Motor neuron (in vitro differentiated cells): ENCODE measurements at regions not wholly inside any gene's neighbourhood (a gene's known extent, or its start where the extent isn't known, plus 50 kb on each side); places are given as distances from the start of the nearest gene placed in this dataset.
A peak's percentile ranks its signal among the peaks of the same experiment; 100 is the strongest.

Experiments
- ATAC-seq, 8 experiments: fragments of 200-7000 bp; cut with Tn5 transposase; replicated peaks in 6 of 8; 2 replicates each; pipeline ENCODE4 v1.8.0; 2021; ENCODE audit warnings: mild to moderate bottlenecking in 8 of 8, moderate library complexity in 8 of 8
- H3K27ac ChIP-seq, 2 donors: fragments of 250-450 bp; sonication (Bioruptor Pico); 2 replicates each; pipeline ENCODE4 v1.9.0; 2021; ENCODE audit warnings: antibody characterized with exemption in 2 of 2, mild to moderate bottlenecking in 2 of 2, moderate library complexity in 1 of 2
- H3K4me1 ChIP-seq, 2 donors: fragments of 250-450 bp; sonication (Bioruptor Pico); replicated peaks in 1 of 2; 2 replicates each; pipeline ENCODE4 v1.6.1; 2021; ENCODE audit warnings: antibody characterized with exemption in 2 of 2, mild to moderate bottlenecking in 2 of 2, moderate library complexity in 1 of 2
- H3K4me3 ChIP-seq, 5 donors: fragments of 250-450 bp; sonication (Bioruptor Pico); 2 replicates each; pipeline ENCODE4 v1.9.0; 2021; ENCODE audit warnings: antibody characterized with exemption in 5 of 5, mild to moderate bottlenecking in 5 of 5, moderate library complexity in 4 of 5
- WGBS, 10 experiments: fragments of 450-650 bp; shearing (Covaris generic); methylation state at CpG; one replicate each; pipeline ENCODE4 v1.0.0; 2022; 5-methylcytosine and 5-hydroxymethylcytosine counted together
- in situ Hi-C, 9 experiments: fragments of 400-800 bp; cut with MboI; loops; one replicate each; pipeline ENCODE4 v1.15.0; 2021; ENCODE audit warnings: low sequenced_read_pairs in 9 of 9, low pct_unique_long_range_greater_than_20kb in 2 of 9; ENCODE audit not compliant: unreplicated experiment in 9 of 9

DNA sequence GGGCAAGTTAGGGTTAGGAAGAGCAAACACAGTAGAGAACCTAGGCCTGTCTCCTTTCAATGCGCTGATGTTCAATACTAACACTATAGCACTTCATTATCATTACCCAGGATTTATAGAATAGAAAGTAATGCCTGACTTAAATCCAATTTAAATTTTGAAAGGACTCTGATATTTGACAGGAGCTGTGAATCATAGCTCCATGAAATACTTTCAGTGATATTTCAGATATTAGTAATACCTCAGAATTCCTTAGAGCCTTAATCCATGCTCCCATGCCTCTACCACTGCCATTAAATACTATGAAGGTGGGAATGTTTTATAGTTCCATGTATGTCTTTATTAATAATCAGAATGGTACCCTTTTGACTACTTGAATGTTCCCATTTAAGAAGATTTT lies 530.2 kb downstream of the BCKDHB start:
- H3K4me3 ChIP-seq, result no peak overlapping the region
- 60 to 100% (median 100%) methylated on average over 1 of the region's 1 CpG; no CpG with 5 or more reads in 3 of the 10 experiments for WGBS, 10 experiments
- no peak overlapping the region for H3K27ac ChIP-seq
- in situ Hi-C loops, result no loop called here
- H3K4me1 ChIP-seq, result peaks cover 22 to 28% of the 10 kb centered on the region in 2 donors
- ATAC-seq, result no peak

DNA sequence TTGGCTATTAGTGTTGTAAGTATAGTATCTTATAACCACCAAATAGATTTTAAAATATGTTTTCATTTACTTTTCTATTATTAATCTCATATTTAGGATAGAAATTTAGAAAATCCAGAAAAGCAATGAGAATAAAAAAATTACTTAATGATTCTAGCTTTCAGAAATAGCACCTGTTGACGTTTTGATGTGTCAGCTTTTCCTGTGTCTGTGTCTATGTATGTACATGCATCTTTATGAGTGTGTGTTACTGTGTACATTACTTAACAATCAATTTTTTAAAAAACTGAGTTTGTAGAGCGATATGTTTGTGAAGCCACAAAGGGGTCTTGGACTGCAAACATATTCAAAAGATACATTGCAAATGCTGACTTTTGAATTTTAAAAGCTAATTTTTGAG lies 526.9 kb downstream of the BCKDHB start:
- ATAC-seq, result no peak
- Histone ChIP-seq H3K27ac (no peak overlapping the region), H3K4me3 (no peak overlapping the region), H3K4me1 (peaks cover 9 to 12% of the 10 kb centered on the region in 2 donors)
- in situ Hi-C loops, result no loop called here
- WGBS, 10 experiments, result 62 to 100% (median 86%) methylated on average over 1 to 2 of the region's 2 CpGs; no CpG with 5 or more reads in 2 of the 10 experiments

DNA sequence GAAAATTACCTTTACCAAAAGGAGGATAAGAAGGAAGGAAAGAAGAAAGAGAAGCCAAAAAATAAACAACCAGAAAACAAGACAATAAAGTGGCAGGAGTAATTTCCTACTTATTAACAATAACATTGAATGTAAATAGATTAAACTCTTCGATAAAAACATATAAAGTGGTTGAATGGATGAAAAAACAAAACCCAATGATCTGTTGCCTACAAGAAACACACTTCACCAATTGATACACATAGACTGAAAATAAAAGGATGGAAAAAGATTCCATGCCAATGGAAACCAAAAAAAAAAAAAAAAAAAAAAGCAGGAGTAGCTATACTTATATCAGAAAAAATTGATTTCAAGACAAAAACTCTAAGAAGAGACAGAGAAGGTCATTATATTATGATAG lies 518.9 kb downstream of the BCKDHB start:
- no peaks in the 10 kb centered on the region for H3K4me1 ChIP-seq
- ATAC-seq, result no peak
- 36 to 100% (median 88%) methylated on average over 1 of the region's 1 CpG for WGBS, 10 experiments
- H3K4me3 ChIP-seq, result no peak overlapping the region
- H3K27ac ChIP-seq, result no peak overlapping the region
- in situ Hi-C loops, result no loop called here

DNA sequence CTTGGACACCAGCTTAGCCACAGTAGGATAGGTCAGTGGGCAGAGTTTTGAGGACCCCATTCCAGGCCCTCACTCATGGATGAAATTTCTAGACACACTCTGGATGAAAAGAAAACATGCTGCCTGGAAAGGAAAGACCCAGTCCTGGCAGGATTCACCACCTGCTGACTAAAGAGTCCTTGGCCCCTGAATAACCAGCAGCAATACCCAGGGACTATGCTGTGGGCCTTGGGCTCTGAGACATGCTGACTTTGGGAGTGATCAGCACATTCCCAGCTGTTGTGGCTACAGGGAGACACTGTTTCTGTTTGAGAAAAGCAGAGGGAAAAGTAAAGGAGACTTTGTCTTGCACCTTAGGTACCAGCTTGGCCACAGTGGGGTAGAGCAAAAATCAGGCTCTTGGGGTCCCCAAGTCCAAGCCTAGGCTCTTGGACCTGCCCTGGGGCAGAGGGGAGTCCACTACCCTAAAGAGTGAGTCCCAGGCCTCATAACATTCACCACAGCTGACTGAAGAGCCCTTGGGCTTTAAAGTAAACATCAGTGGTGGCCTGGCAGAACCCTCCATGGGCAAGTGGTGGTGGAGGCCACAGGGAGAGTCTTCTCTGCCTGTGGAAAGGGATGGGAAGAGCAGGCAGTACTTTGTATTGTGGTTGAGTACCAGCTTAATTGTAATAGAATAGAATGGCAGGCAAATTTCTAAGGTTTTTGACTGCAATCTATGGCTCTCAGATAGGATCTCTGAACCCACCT lies 516.8 kb downstream of the BCKDHB start:
- Histone ChIP-seq H3K4me3 (no peak overlapping the region), H3K27ac (no peak overlapping the region), H3K4me1 (peaks cover 4 to 8% of the 10 kb centered on the region in 2 donors)
- in situ Hi-C loops, result loop anchor here in 1 of 9 experiments (25.0 kb wide), 1 partner anchor 314 kb away; no protein-coding TSS in a partner anchor
- no peak for ATAC-seq

DNA sequence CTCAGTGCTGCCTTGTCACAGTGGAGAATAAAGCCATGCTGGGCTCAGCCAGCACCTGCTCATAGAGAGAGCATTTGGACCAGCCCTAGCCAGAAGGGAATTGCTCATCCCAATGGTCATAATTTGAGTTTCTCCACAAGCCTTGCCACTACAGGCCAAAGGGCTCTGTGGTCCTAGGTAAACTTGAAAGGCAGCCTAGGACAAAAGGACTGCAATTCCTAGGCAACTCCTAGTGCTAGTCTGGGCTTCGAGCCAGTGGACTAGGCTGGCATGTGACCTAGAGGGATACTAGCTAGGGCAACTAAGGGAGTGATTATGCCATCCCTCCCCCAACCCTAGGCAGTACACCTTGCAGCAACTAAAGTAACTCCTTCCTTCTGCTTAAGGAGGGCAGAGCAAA lies 516.2 kb downstream of the BCKDHB start:
- Histone ChIP-seq H3K27ac (no peak overlapping the region), H3K4me3 (no peak overlapping the region), H3K4me1 (peaks cover 4 to 8% of the 10 kb centered on the region in 2 donors)
- in situ Hi-C loops, result loop anchor here in 1 of 9 experiments (25.0 kb wide), 1 partner anchor 315 kb away; no protein-coding TSS in a partner anchor
- 100% methylated on average over 1 of the region's 1 CpG; no CpG with 5 or more reads in 9 of the 10 experiments for WGBS, 10 experiments
- peak in 4 of 8 experiments; percentile 42 to 88 (median 60) for ATAC-seq

DNA sequence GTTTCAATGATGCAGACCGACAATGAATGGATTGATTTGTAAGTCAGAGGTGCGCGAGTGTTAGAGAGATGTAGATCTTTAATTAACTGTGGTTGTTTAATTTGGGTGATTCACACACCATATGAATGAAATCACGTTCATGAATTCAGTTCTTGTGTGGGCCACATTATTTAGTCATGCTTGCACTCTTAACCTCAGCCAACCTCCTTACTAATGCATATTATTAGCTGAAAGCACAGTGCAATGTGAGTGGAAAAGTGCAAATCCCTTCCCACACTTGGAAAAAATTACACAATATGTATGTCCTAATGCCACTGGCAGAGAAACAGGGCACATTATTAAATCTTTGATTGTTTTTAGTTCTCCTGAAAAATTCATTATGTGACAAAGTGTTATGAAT lies 512.5 kb downstream of the BCKDHB start:
- no peak overlapping the region for H3K27ac ChIP-seq
- no peak overlapping the region for H3K4me3 ChIP-seq
- in situ Hi-C loops, result loop anchor here in 1 of 9 experiments (25.0 kb wide), 1 partner anchor 318 kb away; no protein-coding TSS in a partner anchor
- ATAC-seq, result peak in 7 of 8 experiments; percentile 44 to 96 (median 73)
- H3K4me1 ChIP-seq, result peaks cover 4 to 8% of the 10 kb centered on the region in 2 donors
- WGBS, 10 experiments, result 0 to 71% (median 28%) methylated on average over 1 to 4 of the region's 4 CpGs; no CpG with 5 or more reads in 2 of the 10 experiments

DNA sequence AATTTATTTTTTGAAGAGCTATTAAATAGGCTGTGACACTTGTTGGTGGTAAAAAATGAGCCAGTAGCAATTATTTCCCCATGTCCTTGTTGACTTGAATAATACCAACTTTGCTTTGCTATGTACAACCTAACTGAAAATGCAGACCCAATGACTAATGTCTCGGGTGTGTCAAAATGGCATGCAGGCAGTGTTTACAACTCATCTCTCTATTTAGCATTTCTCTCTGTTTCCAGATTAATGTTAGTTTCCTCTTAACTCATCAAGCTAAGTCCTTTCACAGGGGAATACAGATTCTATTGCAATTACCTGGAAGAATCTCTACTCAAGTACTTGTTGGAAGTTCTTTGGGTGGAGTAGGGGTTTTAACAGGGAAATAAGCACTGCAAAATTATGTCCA lies 504.4 kb downstream of the BCKDHB start:
- peak in 6 of 8 experiments; percentile 21 to 95 (median 78) for ATAC-seq
- H3K4me1 ChIP-seq, result no peaks in the 10 kb centered on the region
- no peak overlapping the region for H3K27ac ChIP-seq
- in situ Hi-C loops, result loop anchor here in 1 of 9 experiments (25.0 kb wide), 1 partner anchor 326 kb away; no protein-coding TSS in a partner anchor
- no peak overlapping the region for H3K4me3 ChIP-seq
- 0 to 100% (median 80%) methylated on average over 1 of the region's 1 CpG; no CpG with 5 or more reads in 2 of the 10 experiments for WGBS, 10 experiments

DNA sequence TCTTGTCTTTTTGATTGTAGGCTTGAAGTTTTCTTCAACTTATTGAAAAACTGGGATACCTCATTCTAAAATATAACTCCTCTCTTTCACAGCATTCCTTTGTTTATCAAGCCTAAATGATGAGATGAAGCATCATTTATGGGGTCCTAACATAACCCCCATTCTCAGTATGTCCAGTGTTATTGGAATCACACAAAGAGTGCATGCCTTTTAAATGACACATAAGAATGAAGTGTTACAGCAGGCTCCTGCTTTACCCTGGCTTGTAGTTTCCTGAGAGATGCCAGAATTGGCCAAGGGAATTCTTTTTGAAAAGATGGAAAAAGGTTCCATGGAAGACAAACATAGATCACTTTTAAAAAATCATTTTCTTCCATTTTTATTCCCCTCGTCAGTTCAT lies 502.4 kb downstream of the BCKDHB start:
- peak in 1 of 8 experiments; percentile 65 for ATAC-seq
- in situ Hi-C loops, result loop anchor here in 1 of 9 experiments (25.0 kb wide), 1 partner anchor 328 kb away; no protein-coding TSS in a partner anchor
- Histone ChIP-seq H3K27ac (no peak overlapping the region), H3K4me1 (no peaks in the 10 kb centered on the region), H3K4me3 (no peak overlapping the region)
- 60 to 100% (median 100%) methylated on average over 1 of the region's 1 CpG; no CpG with 5 or more reads in 1 of the 10 experiments for WGBS, 10 experiments

DNA sequence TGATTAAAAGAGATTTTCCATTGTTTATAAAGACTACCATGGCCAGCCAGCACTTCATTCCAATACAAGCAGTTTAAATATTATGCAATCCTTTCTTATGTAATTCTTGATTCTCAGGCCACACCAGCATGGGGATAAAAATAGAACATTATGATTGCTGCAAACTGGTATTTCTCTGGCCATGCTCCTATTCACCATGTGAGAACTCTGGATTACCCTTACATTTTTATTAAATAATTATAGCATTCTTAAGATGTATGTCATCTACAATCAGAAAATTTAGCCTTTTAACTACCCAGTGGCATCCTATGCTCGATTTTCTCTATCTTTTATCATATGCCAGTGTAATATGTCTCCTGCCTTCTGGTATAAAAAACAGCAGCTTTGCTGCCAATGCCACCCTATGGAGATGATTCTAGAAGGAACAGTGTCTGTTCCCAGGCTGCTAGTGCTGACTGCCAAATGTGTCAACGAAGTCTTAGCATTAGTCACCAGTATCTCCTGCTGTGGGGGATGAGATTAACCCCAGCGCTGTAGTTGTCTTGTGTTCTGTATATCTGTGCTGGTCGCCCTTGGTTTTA lies 501.4 kb downstream of the BCKDHB start:
- 0 to 85% (median 41%) methylated on average over 1 to 4 of the region's 4 CpGs; no CpG with 5 or more reads in 2 of the 10 experiments for WGBS, 10 experiments
- H3K4me3 ChIP-seq, result no peak overlapping the region
- peak in 6 of 8 experiments; percentile 29 to 66 (median 48) for ATAC-seq
- no peaks in the 10 kb centered on the region for H3K4me1 ChIP-seq
- H3K27ac ChIP-seq, result no peak overlapping the region
- in situ Hi-C loops, result loop anchor here in 1 of 9 experiments (25.0 kb wide), 1 partner anchor 329 kb away; no protein-coding TSS in a partner anchor

DNA sequence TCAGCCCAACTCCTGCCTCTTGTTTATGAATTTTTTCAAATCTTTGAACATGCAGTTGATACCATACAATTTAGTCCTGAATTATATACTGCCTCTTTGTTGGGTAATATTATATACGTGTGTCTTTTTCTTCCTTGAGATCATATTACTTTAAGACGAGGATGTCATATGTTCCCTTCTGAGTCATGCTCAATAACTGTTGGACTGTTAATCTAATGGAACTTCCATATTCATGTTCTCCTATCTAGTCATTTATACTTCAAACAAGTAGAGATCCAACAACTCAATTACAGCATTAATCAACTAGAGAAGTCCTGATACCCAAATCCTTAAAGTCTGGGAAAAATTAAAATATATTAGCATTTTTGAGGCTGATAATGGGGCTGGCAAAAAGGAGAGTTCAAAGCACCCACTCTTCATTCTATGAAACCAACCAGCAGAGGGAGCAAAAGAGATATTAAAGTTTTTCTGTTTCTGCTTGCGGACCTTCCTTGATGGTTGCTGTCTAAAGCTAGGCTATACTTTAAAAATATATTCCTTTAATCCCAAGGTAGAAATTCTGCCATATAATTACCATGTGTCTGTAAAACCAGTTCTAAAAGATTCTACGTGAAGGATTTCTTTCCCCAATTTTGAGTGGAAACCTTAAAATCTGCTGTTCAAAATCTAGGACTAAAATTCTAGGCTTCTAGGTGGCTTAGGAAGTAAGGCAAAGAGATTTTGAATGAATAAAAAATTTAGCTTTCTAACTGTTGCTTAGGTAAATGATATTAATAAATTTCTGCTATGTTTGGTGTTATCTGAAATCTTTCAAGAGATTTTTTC lies 498.9 kb downstream of the BCKDHB start:
- Histone ChIP-seq H3K4me1 (no peaks in the 10 kb centered on the region), H3K27ac (no peak overlapping the region), H3K4me3 (no peak overlapping the region)
- in situ Hi-C loops, result loop anchor here in 1 of 9 experiments (25.0 kb wide), 1 partner anchor 332 kb away; no protein-coding TSS in a partner anchor
- peak in 7 of 8 experiments; percentile 48 to 75 (median 65) for ATAC-seq
- 3 to 58% (median 45%) methylated on average over 2 to 4 of the region's 4 CpGs for WGBS, 10 experiments

DNA sequence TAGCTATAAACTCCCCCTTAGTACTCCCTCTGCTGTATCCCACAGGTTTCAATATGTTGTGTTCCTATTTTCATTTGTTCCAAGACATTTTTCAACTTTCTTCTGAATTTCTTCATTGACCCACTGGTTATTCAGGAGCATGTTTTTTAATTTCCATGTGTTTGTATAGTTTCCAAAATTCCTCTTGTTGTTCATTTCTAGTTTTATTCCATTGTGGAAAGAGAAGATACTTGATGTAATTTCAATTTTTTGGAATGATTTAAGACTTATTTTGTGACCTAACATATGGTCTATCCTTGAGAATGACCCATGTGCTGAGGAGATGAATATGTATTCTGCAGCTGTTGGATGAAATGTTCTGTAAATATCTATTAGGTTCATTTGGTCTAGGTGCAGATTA lies 497.2 kb downstream of the BCKDHB start:
- Histone ChIP-seq H3K27ac (no peak overlapping the region), H3K4me1 (no peaks in the 10 kb centered on the region), H3K4me3 (no peak overlapping the region)
- in situ Hi-C loops, result loop anchor here in 1 of 9 experiments (25.0 kb wide), 1 partner anchor 334 kb away; no protein-coding TSS in a partner anchor
- ATAC-seq, result no peak

DNA sequence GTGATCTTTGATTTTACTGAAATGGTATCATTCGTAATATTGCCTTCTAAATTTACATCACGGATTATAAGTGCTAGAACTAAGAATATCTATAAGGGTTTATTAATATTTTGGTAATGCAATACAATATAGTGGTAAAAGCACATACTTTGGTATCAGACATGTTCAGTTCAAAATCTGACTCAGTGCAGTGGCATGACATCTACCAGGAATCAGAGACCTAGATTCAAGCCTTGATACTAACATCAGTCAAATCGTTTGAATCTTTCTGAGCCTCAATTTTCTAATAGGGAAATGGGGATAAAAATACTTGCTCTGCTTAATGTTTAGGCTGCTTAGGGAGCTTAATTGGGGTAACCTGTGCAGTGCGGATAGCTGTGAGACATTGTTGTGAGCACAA lies 488.0 kb downstream of the BCKDHB start:
- no peak for ATAC-seq
- 76 to 100% (median 93%) methylated on average over 2 to 4 of the region's 4 CpGs for WGBS, 10 experiments
- H3K4me1 ChIP-seq, result no peaks in the 10 kb centered on the region
- H3K27ac ChIP-seq, result no peak overlapping the region
- in situ Hi-C loops, result no loop called here
- no peak overlapping the region for H3K4me3 ChIP-seq
